MCF 10A (cell line): ENCODE measurements at regions not wholly inside any gene's neighbourhood (a gene's known extent, or its start where the extent isn't known, plus 50 kb on each side); places are given as distances from the start of the nearest gene placed in this dataset.

ENCODE experiments used
- BruUV-seq: library from RNA; stranded (reverse); fragments of 400-500 nt; replicated peaks from 2 replicates; lab custom pipeline; 2021; lab: Mats Ljungman, UMichigan
- CTCF ChIA-PET: fragments of 300-600 bp; sonication (Branson Sonifier 250); formaldehyde crosslinking; extraction: SDS; loops from one replicate; lab custom pipeline; 2021; ENCODE audit warnings: antibody characterized with exemption, inconsistent platforms; lab: Yijun Ruan, JAX
- POLR2A ChIA-PET: fragments of 300-600, 350-650 bp; sonication (Branson Sonifier 250); formaldehyde crosslinking; extraction: SDS; loops from one replicate; lab custom pipeline; 2020; ENCODE audit warnings: antibody characterized with exemption, inconsistent platforms; lab: Yijun Ruan, JAX
- DNase-seq: peaks from one replicate; pipeline ENCODE4 v3.0.0-alpha.2; 2018; ENCODE audit not compliant: unreplicated experiment
- H3K27ac Mint-ChIP-seq: one replicate; pipeline ENCODE4 v1.8.0; 2022; ENCODE audit warnings: mild to moderate bottlenecking, low read depth, mixed read lengths; ENCODE audit not compliant: unreplicated experiment
- H3K27me3 Mint-ChIP-seq: one replicate; pipeline ENCODE4 v1.8.0; 2022; ENCODE audit warnings: mixed read lengths; ENCODE audit not compliant: insufficient read depth, unreplicated experiment
- H3K36me3 Mint-ChIP-seq: one replicate; pipeline ENCODE4 v1.8.0; 2022; ENCODE audit warnings: mild to moderate bottlenecking, moderate library complexity, mixed read lengths; ENCODE audit not compliant: insufficient read depth, unreplicated experiment
- H3K4me1 Mint-ChIP-seq: one replicate; pipeline ENCODE4 v1.8.0; 2022; ENCODE audit warnings: mixed read lengths; ENCODE audit not compliant: insufficient read depth, unreplicated experiment
- H3K4me3 Mint-ChIP-seq: one replicate; pipeline ENCODE4 v1.8.0; 2022; ENCODE audit warnings: mild to moderate bottlenecking, moderate library complexity, mixed read lengths; ENCODE audit not compliant: unreplicated experiment
- H3K9me3 Mint-ChIP-seq: one replicate; pipeline ENCODE4 v1.8.0; 2022; ENCODE audit warnings: mixed read lengths; ENCODE audit not compliant: unreplicated experiment
- CTCF ChIP-seq: fragments of 200-600 bp; IDR thresholded peaks from one replicate; pipeline ENCODE4 v1.8.0; 2022; ENCODE audit warnings: antibody characterized with exemption, mild to moderate bottlenecking; ENCODE audit not compliant: unreplicated experiment
- intact Hi-C: fragments of 100-400 bp; cut with micrococcal nuclease; formaldehyde crosslinking; loops from 2 replicates; pipeline ENCODE4 v1.14.1; 2022

- no peak overlapping the region for H3K27ac Mint-ChIP-seq
- ChIA-PET POLR2A (no interaction called here), CTCF (interaction anchor here (0.6 to 2.1 kb wide), 5 partner anchors 8 to 249 kb away, joined by 3 to 6 read pairs (median 3); no protein-coding TSS in a partner anchor)
- intact Hi-C loops, result no loop called here
- H3K4me3 Mint-ChIP-seq, result no peak overlapping the region
- no peaks in the 10 kb centered on the region for H3K27me3 Mint-ChIP-seq
- BruUV-seq, result no TSS peak
- no peak for TF ChIP-seq CTCF
- H3K9me3 Mint-ChIP-seq, result no peaks in the 10 kb centered on the region
- no peaks in the 10 kb centered on the region for H3K4me1 Mint-ChIP-seq
- H3K36me3 Mint-ChIP-seq, result no peaks in the 10 kb centered on the region
- no peak for DNase-seq
These were observed 67.8 kb downstream of the GGTLC2 start for GRCh38 chr22:22712092-22712658.

- H3K36me3 Mint-ChIP-seq, result no peaks in the 10 kb centered on the region
- H3K9me3 Mint-ChIP-seq, result no peaks in the 10 kb centered on the region
- ChIA-PET CTCF (interaction anchor here (1.4 to 2.1 kb wide), 2 partner anchors 10 to 36 kb away, joined by 3 to 6 read pairs; no protein-coding TSS in a partner anchor), POLR2A (no interaction called here)
- no peak for TF ChIP-seq CTCF
- no peak overlapping the region for H3K27ac Mint-ChIP-seq
- no peak overlapping the region for H3K4me3 Mint-ChIP-seq
- H3K4me1 Mint-ChIP-seq, result no peaks in the 10 kb centered on the region
- no peaks in the 10 kb centered on the region for H3K27me3 Mint-ChIP-seq
- intact Hi-C loops, result no loop called here
- no peak for DNase-seq
- no TSS peak for BruUV-seq
These were observed 68.4 kb downstream of the GGTLC2 start for GRCh38 chr22:22712666-22713365.

- no peak for DNase-seq
- Mint-ChIP-seq H3K4me3 (no peak overlapping the region), H3K27ac (no peak overlapping the region), H3K9me3 (no peaks in the 10 kb centered on the region), H3K4me1 (no peaks in the 10 kb centered on the region), H3K36me3 (no peaks in the 10 kb centered on the region), H3K27me3 (no peaks in the 10 kb centered on the region)
- no TSS peak for BruUV-seq
- intact Hi-C loops, result no loop called here
- ChIA-PET POLR2A (no interaction called here), CTCF (interaction anchor here (0.6 kb wide), 1 partner anchor 23 kb away, joined by 4 read pairs; no protein-coding TSS in a partner anchor)
- TF ChIP-seq CTCF, result no peak
These were observed 69.0 kb downstream of the GGTLC2 start for GRCh38 chr22:22713416-22713815.

GRCh38 chr22:22714600-22715335 lies 70.4 kb downstream of the GGTLC2 start:
- H3K27ac Mint-ChIP-seq, result no peak overlapping the region
- H3K27me3 Mint-ChIP-seq, result no peaks in the 10 kb centered on the region
- no peak for TF ChIP-seq CTCF
- POLR2A ChIA-PET, result no interaction called here
- DNase-seq, result no peak
- no peaks in the 10 kb centered on the region for H3K36me3 Mint-ChIP-seq
- CTCF ChIA-PET, result interaction anchor here (0.9 to 1.4 kb wide), 2 partner anchors 27 to 34 kb away, joined by 3 to 6 read pairs; no protein-coding TSS in a partner anchor
- H3K4me1 Mint-ChIP-seq, result no peaks in the 10 kb centered on the region
- intact Hi-C loops, result no loop called here
- no peak overlapping the region for H3K4me3 Mint-ChIP-seq
- H3K9me3 Mint-ChIP-seq, result no peaks in the 10 kb centered on the region
- no TSS peak for BruUV-seq
